ENCODE measurements at regions not wholly inside any gene's neighbourhood (a gene's known extent, or its start where the extent isn't known, plus 50 kb on each side); places are given as distances from the start of the nearest gene placed in this dataset.
"Not testable (repeated sequence)": the region's sequence is repeated elsewhere in the genome, so short reads cannot be mapped to it uniquely, and the experiment has no call there.

DNA sequence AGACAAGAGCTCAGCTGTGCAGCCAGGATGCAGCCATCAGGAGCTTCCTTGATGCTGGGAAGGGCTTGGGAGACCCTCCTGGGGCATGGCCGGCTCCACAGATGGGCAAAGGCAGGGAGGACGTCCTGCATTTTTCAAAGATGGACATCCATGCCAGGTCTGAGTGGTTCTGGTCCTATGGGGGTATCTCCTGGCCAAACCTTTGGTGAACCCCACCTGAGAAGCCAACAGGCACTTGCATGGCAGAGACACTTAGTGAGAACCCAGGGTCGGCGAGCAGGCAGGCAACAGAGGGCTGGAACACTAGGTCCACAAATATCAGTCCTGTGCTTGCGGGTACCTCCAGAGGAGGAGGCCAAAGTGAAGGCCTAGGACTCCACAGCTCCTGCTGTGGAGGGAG, 70.0 kb downstream of the KCTD15 start:
- peak; percentile 6 for DNase-seq (ENCODE audit: low spot score)

DNA sequence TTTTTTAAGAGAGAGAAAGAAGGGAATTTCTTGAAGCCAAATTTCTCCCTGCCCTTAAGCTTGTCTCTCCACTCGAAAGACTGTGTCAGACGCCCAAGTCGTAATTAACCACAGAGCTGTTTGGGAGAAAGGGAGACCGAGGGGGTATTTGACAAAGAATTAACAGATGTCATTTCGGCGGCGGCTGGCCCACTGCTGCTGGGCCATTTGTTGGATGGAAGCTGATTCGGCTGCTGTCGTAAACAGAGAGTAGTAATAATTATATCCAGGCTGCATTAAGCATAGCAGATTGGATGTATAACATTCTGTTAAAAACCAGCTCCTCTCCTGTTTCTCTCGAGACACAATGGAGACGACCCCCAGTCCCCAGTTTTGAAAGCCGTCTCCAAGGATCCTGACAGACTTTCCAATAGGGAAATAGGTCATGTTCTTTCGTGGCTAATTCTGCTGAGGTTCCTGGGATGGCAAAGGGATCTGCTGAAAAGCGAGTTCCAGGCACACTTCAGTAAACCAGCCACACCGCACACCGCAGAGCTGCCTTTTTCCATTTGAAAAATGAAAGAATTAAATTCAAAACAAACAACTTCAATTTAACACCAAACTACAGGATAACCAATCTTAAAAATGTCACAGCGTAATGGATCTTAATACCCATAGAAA, 71.5 kb downstream of the KCTD15 start:
- DNase-seq (ENCODE audit: low spot score): no peak

DNA sequence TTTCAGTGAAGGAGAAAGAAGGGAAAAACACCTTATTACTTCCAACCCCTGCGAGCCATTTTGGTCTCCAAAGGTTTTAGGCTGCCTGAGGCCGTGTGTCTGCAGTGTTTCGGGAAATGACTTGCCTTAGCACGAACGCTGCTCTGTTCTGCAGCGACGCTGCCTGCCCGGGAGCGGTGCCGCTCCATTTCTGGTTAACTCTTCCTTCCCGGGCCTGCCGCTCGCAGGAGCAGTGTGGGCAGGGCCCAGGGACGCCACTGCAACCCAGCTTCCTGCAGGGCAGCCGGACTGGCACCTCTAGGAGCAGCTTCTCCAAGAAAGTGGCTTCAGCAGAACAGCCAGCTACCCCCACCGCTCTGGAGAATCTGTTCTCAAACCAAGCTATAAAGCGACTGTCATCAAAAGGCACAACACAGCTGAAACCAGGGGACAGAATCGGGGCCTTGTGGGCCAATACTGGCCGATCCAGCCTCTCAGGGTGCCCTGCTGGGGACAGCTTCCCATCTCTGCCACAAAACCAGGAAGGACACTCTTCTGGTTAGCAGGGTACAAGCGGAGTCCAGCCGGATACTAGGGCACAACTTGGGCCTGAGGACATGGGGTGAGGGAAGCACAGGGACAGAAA, 72.2 kb downstream of the KCTD15 start:
- peak; percentile 77 for DNase-seq (ENCODE audit: low spot score)

DNA sequence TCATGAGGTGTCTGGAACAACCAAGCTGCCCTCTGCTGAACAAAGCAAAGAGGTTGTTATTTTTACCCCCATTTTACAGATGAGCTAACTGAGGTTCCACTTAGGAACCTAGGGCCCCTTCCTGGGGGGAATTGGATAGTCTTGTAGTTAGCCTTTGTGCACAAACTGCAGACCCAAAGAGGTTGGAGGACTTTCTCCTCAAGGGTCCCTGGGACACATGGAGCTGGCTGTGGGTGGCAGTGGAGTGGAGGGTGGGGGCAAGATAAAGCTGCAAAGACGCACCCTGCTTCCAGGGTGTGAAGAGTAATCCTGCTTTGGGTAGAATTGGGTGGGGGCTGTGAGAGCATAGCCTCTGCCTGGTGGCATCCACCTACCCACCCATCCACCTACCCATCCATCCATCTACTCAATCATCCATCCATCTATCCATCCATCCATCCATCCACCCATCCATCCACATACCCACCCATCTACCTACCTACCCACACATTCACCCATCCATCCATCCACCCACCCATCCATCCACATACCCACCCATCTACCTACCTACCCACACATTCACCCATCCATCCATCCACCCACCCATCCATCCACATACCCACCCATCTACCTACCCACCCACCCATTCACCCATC, 73.7 kb downstream of the KCTD15 start:
- not testable (repeated sequence) for DNase-seq (ENCODE audit: low spot score)

DNA sequence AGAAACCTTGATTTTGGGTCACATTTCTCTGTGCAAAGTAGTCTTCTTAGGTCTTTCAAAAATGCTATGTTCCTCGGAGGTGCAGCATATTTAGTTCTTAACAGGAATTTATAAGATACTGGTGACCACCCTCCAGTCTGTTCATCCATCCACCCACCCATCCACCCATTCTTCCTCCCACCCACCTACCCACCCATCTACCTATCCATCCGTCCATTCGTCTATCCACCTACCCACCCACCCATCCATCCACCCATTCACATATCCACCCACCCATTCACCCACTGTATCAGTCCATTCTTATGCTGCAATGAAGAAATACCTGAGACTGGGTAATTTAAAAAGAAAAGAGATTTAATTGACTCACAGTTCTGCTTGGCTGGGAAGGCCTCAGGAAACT, 74.9 kb downstream of the KCTD15 start:
- DNase-seq (ENCODE audit: low spot score): no peak

DNA sequence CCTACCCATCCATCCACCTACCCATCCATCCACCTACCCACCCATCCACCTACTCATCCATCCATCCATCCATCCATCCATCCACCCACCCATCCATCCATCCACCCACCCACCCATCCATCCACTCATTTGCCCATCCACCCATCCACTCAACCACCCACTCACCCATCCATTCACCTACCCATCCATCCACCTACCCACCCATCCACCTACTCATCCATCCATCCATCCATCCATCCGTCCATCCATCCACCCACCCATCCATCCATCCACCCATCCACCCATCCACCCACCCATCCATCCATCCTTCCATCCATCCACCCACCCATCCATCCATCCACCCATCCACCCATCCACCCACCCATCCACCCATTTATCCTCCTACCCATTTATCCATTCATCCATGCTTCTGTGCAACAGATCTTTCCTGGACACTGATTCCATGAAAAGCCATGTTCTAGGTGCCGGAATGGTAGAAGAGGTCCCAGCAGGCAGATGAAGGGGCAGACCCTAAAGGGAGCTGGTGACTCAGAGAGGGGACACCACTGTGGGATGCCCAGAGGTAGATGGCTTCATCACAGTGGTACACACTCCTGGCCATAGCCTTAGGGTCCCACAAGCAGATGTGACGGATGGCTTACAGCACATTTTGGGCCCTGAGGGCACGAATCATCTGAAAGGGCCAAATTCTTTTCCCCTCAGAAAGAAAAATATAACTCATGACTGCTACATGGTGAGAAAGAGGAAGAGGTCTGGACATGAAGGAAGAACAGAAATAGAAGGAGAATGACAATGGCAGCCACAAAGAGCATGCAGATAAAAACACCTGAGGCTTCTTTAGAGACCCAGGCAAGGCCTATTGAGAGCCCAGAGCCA, 76.0 kb downstream of the KCTD15 start:
- DNase-seq (ENCODE audit: low spot score): no peak

DNA sequence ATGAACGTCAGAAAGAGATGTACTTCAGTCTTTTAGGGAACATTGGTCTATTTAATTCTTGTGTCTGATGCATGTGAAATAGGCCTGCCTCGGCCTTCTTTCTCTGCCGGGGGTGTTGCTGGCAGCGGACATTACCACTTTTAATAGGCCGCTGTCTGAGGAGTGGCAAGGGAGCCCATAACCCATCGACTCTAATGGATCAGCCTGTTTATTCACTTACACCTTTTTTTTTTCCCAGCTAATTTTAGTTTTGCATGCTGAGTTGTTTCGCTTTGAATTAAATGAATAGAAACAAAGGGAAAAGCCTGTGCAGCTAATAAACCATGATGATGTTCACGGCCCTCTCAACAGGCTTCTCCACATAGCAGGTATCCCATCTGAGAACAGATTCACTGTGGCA, 78.4 kb downstream of the KCTD15 start:
- no peak for DNase-seq (ENCODE audit: low spot score)

DNA sequence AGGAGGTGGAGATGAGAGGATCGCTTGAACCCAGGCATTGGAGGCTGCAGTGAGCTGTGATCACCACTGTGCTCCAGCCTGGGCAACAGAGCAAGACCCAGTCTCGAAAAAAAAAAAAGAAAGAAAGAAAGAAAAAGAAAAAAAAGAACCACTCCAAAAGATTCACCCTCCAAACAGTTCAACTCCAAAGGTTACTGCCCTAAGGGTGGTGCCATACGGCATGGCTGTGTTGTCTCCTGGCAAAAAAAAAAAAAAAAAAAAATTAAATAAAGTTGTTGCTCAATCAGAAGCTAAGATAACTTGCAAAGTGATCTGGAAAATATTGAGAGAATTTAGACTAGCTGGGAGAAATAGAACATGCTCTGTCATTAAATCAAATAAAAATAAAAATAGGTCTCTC, 79.5 kb downstream of the KCTD15 start:
- no peak for DNase-seq (ENCODE audit: low spot score)

DNA sequence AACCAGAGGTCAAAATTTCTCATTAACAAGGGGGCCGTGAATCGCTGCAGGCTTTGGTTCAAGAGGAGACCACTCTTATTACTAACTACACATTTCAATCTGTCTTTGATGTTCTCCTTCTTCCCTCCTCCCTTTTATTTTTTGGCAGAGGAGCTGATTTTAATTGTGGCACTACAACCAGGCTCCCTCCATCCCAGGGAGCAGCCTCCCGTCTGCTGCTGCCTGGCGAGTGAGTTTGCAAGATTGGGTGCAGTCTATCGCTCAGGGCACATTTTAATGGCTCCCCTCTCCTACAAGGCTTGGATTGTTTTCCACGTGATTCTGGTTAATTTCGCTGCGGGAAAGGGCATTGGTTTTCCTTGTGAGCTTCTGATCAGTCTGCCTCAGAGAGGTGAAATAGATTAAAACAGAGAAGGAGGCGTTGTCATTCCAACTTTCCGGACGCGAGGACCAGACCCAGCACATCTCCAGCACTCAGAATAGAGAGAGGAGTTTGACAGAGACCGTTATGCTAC, 81.4 kb downstream of the KCTD15 start:
- DNase-seq (ENCODE audit: low spot score): no peak

DNA sequence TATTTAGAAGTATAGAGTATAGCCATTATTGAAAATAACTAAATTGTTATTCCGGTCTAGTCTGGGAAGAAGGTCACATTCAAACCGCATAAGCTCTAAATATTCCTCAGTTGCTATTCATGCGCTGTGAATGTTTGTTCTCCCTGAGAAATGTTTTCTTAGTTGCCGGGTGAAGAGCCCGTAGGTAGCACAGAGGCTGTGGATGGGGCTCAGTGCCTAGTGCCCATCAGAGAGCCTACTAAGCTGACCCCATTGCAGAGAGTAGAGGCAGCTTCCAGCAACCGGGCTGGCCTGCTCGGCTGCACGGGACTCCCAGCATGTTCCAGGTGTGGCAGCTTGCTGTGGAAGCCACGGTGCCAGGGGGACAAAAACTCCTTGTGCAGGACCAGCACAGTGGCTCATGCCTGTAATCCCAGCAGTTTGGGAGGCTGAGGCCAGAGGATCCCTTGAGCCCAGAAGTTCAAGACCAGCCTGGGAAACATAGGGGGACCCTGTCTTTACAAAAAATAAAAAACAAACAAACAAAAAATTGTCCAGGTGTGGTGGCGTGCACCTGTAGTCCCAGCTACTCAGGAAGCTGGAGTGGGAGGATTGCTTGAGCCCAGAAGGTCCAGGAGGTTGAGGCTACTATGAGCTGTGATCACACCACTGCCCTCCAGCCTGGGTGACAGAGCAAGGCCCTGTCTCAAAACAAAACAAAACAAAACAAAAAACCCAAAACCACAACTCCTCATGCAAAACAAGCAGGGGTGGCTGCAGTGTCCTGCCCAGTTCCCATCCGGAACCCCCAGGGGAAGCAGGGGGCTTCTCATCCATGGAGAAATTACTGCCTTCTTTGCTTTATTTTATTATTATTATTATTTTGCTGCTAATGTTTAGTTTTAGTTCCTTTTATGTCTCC, 82.5 kb downstream of the KCTD15 start:
- DNase-seq (ENCODE audit: low spot score): no peak

DNA sequence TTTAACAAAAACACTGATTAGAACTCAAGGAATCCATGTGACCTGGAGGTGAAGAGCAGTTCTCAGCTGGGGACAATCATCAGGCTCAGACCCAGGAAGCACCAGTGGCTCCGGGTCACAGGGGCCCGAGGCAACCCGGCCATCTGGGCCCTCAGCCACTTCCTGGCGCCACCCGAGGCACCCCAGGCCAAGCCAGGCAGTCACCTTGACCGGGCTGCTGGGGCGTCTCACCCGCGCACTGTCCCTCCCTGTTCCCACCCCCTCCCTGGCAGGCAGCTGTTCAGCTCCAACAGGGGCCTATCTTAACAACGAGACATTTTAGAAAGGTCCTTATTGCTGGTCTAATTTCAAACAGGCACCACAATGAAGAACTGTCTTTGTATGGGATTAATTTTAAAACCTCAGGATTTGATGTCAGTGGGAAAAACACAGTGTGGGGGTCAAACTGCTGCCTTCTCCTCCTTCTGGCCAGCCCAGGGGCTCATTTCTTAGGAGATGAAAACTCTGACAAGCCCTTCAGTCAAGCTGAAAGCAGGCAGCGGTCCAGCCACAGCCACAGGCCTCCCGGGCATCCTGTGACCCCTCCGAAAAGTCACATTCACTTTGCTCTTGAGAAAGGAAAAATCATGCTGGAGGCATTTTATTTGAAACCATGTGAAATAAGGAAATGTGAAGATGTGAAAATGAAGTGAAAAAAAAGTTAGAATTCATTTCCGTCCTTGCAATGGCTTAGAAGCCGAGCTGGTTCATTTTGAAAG, 83.3 kb downstream of the KCTD15 start:
- DNase-seq (ENCODE audit: low spot score): no peak

DNA sequence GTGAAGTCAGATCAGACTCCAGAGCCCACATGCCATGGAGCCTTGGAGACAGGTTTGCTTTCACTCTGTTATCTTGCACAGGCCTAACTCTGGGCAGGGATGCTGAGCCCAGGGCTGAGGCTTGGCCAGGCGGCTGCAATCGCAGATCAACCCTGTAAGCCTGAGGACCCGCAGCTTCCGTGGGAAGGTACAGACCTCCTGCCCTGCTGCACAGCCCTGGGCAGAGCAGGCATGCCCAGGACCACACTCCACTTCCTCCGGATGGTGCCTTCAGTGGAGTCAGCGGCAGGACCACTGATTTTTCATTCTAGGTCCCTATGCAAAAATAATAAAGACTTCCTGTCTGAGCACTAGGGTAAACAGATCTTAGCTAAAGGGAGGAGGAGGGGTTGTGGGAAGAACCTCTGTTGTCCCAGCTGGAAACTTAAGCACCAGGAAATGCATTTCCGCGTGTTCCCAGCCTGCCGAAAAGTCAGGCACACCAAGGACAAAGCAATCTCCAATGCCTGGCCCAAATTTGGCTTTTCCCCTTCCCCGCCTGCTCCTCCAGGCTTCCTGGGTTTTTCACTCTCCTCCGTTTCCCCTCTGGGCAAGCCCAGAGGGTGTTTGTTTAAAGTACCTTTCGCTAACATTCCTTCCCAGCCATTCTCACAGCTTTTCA, 87.3 kb downstream of the KCTD15 start:
- DNase-seq (ENCODE audit: low spot score): no peak

DNA sequence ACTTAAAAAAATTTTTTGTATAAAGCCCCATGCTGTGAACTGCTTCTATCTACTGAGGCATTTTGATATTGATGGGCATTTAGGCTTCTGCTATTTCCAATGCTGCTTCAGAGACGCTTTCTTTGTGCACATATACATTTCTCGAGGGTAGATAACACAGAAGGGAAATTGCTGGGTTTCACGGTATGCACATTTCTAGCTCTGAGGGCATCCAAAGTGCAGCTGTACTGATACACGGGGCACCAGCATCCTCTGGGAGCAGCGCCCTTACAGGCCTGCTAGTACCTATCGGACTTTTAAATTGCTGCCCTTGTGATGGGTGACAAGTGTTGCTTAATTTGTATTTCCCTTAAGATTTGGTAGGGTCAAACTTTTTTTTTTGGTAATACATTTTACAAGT, 88.6 kb downstream of the KCTD15 start:
- no peak for DNase-seq (ENCODE audit: low spot score)

DNA sequence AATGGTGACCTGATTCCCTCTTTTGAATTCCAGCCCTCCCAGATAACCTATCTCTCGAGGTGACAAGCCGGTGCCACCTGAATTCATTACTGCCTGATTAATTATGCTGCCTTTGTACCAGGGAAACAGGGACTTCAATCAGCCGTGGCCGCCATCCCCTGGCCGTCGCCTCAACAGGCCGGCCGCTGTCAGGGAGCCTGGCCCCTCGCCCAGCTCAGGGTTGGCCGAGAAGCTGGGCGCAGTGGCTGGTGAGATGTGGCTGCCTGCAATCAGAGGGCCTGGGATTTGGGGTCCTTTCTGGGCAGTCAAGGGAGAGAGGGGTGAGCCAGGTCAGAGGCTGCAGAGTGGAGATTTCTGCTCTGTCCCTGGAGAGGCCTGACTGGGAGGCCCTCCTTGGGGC, 91.2 kb downstream of the KCTD15 start:
- DNase-seq (ENCODE audit: low spot score): no peak

DNA sequence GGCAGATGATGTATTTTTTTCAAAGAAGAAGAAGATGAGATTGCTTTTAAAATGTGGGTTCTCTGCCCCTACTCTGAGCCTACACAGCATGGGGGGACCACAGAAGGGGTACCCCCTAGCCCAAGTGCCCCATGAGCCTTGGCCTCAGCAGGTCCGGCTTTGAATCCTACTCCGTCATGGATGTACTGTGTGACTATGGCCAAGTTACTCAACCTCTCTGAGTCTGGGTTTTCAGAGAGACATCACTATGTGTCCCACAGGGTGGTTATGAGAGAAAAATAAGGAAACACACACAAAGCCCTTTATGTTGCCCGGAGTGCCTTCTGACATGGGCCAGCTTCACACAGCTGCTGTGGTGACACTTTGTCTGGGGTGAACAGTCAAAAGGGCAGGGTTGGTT, 92.0 kb downstream of the KCTD15 start:
- DNase-seq (ENCODE audit: low spot score): no peak

DNA sequence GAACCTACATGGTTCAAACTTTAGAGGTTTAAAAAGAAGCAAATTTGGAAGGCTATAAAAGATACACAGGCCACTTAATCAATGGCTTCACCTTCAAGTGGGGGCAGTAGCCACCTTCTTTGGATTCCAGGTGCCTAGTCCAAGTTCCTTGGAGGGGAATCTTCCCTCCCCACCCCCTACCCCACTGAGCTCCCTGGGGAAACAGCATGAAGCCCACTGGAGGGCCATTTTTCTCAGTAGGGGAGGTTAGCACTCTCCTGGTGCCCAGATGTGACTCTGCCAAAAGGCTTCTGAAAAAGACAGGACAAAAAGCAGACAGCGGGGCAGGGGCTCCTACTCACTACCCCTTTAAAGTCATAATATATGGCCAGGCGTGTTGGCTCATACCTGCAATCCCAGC, 93.9 kb downstream of the KCTD15 start:
- no peak for DNase-seq (ENCODE audit: low spot score)

DNA sequence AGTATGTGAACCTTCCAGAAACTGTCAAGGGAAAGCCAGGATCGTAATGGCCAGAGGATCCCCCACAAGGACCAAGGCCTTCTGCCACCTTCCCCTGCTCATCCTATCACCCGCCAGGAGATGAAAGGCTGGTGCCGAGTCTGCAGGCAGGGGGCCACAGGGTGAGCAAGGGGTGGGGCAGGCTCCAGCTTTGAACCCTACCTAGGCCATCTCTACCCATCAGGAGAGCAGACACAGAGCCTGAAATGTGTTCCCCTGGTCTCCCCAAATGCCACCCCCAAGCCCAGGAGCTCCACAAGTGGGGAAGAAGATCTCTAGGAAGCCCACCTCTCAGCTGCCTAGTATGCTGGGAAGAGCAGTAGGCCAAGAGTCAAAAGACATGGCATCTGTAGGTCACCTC, 95.1 kb downstream of the KCTD15 start:
- no peak for DNase-seq (ENCODE audit: low spot score)

DNA sequence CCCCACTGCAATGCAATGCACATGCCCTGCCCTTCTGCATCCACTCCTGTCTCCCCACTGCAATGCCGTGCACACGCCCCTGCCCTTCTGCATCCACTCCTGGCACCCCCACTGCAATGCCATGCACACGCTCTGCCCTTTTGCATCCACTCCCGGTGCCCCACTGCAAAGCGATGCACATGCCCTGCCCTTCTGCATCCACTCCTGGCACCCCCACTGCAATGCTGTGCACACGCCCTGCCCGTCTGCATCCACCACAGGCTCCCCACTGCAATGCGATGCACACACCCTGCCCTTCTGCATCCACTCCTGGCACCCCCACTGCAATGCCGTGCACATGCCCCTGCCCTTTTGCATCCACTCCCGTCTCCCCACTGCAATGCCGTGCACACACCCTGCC, 98.1 kb downstream of the KCTD15 start:
- no peak for DNase-seq (ENCODE audit: low spot score)

DNA sequence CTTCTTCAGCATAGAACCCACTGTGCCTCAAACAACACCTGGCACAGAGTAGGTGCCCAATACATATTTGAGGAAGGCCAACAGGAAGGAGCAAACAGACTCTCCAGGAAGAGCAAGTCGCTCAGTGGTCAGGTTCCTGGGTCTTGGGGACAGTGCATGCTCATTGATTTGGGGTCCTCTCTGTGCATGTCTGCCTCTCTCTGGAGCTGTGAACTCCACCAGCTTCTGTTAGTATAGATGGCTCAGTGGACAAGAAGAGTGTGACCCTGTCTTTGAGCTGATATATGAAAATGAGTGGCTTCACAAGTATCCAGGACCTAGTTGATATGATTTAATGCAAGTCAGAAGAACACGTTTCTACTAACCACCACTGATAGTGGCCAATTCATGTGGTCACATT, 98.7 kb downstream of the KCTD15 start:
- DNase-seq (ENCODE audit: low spot score): no peak

DNA sequence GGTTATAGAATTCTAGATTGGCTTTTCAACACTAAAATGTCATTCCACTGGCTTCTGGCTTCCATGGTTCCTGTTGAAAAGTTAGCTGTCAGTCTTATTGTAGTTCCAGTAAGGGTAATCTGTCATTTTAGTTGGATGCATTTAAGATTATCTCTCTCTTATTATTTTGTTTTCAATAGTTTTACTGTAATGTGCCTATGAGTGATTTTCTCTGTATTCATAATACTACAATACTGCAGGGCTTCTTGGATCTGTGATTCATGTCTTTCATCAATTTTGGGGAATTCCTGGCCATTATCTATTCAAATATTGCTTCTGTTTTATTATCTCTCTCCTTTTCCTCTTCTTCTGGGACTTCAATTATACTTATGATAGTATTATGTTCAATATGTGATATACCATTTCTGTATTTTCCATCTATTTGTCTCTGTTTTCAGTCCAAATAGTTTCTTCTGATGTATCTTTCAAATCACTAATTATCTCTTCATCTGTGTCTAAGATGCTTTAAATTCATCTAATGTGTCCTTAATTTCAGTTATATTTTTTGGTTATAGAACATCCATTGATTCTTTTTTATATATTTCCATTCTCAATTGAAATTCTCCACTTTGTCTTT, 101.5 kb downstream of the KCTD15 start:
- DNase-seq (ENCODE audit: low spot score): no peak

All from AG20443 (cell line).